ENCODE measurements at regions not wholly inside any gene's neighbourhood (a gene's known extent, or its start where the extent isn't known, plus 50 kb on each side); places are given as distances from the start of the nearest gene placed in this dataset.
"Not testable (repeated sequence)": the region's sequence is repeated elsewhere in the genome, so short reads cannot be mapped to it uniquely, and the experiment has no call there.

DNA sequence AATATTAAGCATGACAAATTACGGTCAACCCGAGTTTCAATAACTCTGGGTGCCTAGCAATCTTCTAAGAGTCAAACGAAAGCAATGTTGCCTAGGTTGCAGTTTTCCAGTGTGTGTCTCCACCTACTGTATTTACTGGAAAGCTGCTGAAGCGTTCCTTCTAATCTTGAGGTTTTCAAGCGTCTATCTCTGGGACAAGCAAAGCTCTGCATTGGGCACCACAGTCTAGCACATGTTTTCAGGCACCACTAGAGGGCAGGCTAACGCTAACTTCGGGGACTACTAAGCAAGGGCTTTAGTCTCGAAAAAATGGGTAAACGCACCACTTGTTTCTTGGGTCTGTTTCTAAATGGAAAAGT, 82.7 kb upstream of the KIF2A start:
- intact Hi-C loops (cut with DNase I) = loop anchor here (5.0 kb wide), 1 partner anchor 129 kb away; no protein-coding TSS in a partner anchor
- not testable (repeated sequence) for H3K27me3 ChIP-seq
- peak; percentile 87 for DNase-seq

DNA sequence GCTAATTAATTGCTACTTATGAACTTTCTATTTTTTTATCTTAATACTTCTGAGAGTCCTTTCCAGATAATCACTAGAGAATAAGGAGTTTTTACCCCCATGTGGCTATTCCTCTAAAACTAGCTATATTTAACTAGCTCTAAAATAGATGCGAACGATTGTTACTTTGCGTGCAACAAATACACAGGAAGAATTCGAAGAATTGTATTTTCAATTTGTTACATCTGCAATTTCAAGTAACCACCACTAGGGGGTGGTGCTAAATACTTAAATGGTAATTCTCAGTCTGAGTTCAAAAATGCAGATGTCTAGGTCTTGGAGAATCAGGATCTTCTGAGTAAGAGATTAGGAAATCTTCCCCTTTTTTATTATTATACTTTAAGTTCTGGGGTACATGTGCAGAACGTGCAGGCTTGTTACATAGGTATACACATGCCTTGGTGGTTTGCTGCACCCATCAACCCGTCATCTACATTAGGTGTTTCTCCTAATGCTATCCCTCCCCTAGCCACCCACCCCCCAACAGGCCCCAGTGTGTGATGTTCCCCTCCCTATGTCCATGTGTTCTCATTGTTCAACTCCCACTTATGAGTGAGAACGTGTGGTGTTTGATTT, 80.9 kb upstream of the KIF2A start:
- DNase-seq, H3K36me3 ChIP-seq, H3K9me3 ChIP-seq, H3K27ac ChIP-seq, H3K4me1 ChIP-seq, H3K4me3 ChIP-seq, H3K27me3 ChIP-seq: not testable (repeated sequence)
- TF ChIP-seq, protein P1, sequence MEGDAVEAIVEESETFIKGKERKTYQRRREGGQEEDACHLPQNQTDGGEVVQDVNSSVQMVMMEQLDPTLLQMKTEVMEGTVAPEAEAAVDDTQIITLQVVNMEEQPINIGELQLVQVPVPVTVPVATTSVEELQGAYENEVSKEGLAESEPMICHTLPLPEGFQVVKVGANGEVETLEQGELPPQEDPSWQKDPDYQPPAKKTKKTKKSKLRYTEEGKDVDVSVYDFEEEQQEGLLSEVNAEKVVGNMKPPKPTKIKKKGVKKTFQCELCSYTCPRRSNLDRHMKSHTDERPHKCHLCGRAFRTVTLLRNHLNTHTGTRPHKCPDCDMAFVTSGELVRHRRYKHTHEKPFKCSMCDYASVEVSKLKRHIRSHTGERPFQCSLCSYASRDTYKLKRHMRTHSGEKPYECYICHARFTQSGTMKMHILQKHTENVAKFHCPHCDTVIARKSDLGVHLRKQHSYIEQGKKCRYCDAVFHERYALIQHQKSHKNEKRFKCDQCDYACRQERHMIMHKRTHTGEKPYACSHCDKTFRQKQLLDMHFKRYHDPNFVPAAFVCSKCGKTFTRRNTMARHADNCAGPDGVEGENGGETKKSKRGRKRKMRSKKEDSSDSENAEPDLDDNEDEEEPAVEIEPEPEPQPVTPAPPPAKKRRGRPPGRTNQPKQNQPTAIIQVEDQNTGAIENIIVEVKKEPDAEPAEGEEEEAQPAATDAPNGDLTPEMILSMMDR (IDR thresholded peaks at IDR 0.05) = peak in 1 of 4 experiments; percentile 33
- intact Hi-C loops (cut with DNase I) = loop anchor here (5.0 kb wide), 1 partner anchor 127 kb away; no protein-coding TSS in a partner anchor
- WGBS, 2 donors = 60 to 77% methylated on average over 7 of the region's 7 CpGs

More for the DNA sequence above, 82.7 kb upstream of the KIF2A start:
- not testable (repeated sequence) for H3K27ac ChIP-seq, H3K9me3 ChIP-seq, H3K36me3 ChIP-seq, H3K4me1 ChIP-seq
- peak overlapping the region in 1 of 4 donors; percentile 23 for H3K4me3 ChIP-seq
- TF ChIP-seq, protein P1 (IDR thresholded peaks at IDR 0.05) = peak in 1 of 4 experiments; percentile 51
- 1 to 4% methylated on average over 8 to 9 of the region's 9 CpGs for WGBS, 2 donors

DNA sequence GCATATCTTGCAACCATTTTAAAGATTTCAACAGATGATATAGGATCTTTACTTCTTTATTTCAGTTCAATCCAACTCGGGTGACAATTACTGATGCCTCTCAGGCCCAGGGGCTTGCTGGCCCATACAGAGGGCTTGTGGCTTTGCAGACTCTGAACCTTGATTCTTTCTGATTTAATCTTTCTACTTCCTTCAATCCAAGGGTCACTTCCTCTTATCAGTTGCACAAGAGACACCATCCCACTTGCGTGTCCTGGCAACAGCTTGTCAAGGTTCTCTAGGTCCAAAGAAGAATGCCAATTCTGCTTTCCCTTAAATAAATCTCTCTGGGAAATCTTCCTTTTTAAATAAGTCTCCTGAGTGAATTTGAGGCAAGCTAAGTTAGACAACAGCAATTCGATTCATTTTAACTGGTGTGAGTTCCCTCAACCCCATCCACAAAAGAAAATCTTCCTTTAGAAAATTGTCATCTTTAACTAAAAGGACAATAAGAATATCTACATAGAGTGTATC, 75.1 kb upstream of the KIF2A start:
- H3K4me3 ChIP-seq; intact Hi-C loops (cut with DNase I); H3K4me1 ChIP-seq; H3K9me3 ChIP-seq; H3K36me3 ChIP-seq; DNase-seq; H3K27ac ChIP-seq; H3K27me3 ChIP-seq: not testable (repeated sequence)
- WGBS, 2 donors = 56 to 67% methylated on average over 3 of the region's 3 CpGs

DNA sequence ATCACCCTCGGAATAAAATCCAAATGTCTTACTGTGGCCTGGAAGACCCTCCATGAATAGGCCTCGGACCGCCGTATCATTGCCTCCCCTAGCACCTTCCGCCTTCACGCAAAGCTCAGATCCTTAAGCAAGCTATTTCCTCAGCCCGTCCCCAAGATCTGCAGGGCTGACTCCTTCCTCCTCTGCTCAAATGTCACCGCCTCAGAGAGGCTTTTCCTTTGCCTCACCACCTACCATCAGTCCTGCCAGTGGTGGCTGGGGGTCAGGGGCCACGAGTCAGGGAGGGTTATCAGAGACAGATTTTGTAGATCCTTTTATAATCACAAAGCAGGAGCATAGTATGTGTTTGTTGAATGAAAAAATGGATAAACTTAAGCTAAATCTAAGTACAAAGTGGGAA, 74.4 kb upstream of the KIF2A start:
- TF ChIP-seq, protein P1 (IDR thresholded peaks at IDR 0.05) = no peak
- TF ChIP-seq POLR2A (IDR thresholded peaks at IDR 0.05) = no peak
- TF ChIP-seq EP300 (IDR thresholded peaks at IDR 0.05) = no peak
- no peak for TF ChIP-seq POLR2AphosphoS5 (IDR thresholded peaks at IDR 0.05)
- intact Hi-C loops (cut with DNase I) = no loop called here

DNA sequence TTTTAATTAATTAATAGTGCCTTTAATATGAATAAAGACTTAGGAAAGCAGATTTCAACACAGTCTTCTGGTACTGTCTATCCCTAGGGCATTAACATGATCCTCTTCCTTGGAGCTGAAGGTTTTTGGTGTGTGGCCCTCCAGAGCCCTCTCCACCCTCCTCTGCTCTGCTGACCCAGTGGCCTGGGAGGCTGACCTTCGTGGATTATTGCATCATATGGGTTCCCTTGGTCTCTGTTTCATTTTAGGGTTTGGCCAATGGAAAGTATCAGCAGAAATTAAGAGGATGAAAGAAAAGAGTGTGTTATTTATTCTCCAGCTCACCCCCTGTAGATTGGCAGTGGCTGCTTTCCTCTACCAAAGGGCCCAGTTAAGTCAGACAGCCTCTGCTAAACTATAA, 73.8 kb upstream of the KIF2A start:
- H3K27me3 ChIP-seq; H3K4me3 ChIP-seq; intact Hi-C loops (cut with DNase I); H3K9me3 ChIP-seq; DNase-seq; H3K36me3 ChIP-seq; H3K27ac ChIP-seq: not testable (repeated sequence)
- H3K4me1 ChIP-seq = peaks cover 0 to 11% (median 0%) of the 10 kb centered on the region in 4 donors
- WGBS, 2 donors = 77 to 78% methylated on average over 1 of the region's 1 CpG

More for the DNA sequence above, 74.4 kb upstream of the KIF2A start:
- DNase-seq = no peak
- H3K4me1 ChIP-seq = peaks cover 0 to 9% (median 0%) of the 10 kb centered on the region in 4 donors
- no peaks in the 10 kb centered on the region for H3K36me3 ChIP-seq
- H3K27ac ChIP-seq = no peak overlapping the region
- H3K9me3 ChIP-seq = no peaks in the 10 kb centered on the region
- H3K27me3 ChIP-seq = no peaks in the 10 kb centered on the region
- H3K4me3 ChIP-seq = no peak overlapping the region
- 92% methylated on average over 9 of the region's 9 CpGs for WGBS, 2 donors

DNA sequence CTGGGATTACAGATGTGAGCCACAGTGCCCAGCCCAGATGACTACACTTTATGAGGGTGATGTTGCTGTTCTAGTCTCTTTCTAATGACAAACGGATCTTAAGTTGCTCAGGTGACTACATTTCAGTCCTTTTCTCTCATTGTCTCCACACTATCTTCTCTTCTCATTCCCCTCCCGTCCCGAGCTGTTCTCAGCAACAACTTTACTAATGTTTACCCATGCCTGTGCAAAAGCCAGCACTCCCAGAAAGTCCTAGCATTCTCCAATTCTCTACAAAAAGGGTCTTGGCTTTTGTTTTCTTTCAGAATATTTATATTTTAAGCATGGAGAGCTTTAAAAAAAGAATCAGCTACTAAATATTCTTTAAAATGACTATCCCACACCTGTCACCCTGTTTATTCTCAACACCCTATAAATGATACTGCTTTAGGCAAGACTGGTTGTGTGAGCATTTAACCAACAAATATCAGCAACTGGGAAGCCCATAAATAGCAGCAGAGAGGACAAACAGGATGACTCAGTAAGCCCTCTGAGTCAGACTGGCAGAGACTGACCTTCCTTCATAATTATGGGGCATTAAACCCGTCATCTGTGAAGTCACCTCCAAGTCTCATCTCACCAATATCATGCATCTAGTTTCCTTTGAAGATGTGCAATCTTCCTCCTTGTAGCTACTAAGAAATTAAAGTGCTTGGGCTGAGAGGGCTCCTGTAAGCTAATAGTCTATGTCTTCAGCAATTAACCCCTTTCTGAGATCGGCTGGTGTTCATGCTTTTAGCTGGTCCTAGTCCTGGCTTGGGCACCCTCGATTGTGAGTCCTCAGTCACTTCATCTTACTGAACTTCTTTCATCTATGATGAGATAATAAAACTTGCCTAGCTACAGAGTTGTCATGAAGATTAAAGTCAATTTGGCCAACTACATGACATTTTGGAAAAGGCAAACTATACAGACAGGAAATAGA, 72.6 kb upstream of the KIF2A start:
- intact Hi-C loops (cut with DNase I); H3K36me3 ChIP-seq; H3K9me3 ChIP-seq; DNase-seq; H3K27ac ChIP-seq; H3K4me3 ChIP-seq; H3K27me3 ChIP-seq: not testable (repeated sequence)
- H3K4me1 ChIP-seq = peaks cover 0 to 13% (median 0%) of the 10 kb centered on the region in 4 donors
- 74 to 79% methylated on average over 6 of the region's 6 CpGs for WGBS, 2 donors

DNA sequence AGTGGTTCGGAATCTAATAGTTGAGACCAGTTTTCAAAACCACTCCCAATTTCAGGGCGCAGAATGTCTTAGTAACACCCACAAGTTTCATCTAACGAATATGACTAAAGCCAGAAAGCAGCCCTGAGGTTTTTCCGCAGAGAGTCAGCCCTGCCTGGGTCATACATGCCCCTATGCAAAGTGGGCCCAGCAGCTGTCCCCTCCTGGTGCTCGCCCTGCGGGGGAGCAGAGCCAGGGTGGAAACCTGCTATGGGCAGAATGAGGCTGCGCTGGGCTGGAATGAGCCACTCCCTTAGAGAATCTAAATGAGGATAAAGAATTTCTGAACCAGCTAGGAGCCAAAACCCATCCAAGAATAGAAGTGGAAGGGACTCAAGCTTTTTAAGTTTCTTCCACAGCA, 69.4 kb upstream of the KIF2A start:
- H3K27me3 ChIP-seq; H3K9me3 ChIP-seq; H3K36me3 ChIP-seq; H3K4me3 ChIP-seq; H3K27ac ChIP-seq; intact Hi-C loops (cut with DNase I); DNase-seq: not testable (repeated sequence)
- 82 to 90% methylated on average over 7 of the region's 7 CpGs for WGBS, 2 donors
- H3K4me1 ChIP-seq = peaks cover 0 to 13% (median 0%) of the 10 kb centered on the region in 4 donors

DNA sequence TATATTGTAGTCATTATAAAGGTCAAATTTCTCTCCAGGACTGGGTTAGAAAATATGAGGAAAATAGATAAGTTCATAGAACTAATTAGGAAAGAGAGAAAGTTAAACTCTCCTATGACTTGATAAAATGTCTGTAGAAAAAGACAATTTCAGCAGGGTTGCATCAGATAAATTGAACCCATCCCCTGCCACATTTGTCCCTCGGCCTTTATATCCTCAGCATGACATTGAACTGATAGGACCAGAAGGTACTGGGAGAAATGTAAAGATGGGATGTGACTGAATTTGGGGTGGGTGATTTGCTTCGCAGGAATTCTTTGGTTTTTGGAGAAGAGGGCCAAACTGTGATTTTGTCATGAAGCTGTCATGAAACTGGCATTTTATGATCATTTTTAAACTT, 68.1 kb upstream of the KIF2A start:
- intact Hi-C loops (cut with DNase I) = not testable (repeated sequence)

DNA sequence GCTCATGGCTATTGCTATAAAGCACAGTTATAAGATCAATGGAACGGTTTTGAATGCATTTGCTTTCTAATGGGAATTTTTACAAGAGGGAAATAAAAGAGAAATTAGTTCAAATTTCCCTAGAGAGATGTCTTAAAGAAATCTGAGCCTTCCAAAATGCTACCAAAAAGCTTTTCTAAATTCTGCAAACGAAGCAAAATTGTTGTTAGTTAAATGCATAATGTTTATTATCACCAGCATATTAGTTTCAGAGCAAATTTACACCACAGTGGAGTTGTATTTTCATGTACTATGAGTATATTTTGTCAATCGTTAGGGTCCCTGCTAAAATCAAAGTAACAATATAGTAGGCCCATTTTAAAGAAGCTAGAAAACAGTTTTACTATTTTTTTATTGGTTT, 67.4 kb upstream of the KIF2A start:
- H3K27ac ChIP-seq; H3K4me1 ChIP-seq; H3K36me3 ChIP-seq; H3K4me3 ChIP-seq; DNase-seq; intact Hi-C loops (cut with DNase I); H3K27me3 ChIP-seq; H3K9me3 ChIP-seq: not testable (repeated sequence)
- 81 to 92% methylated on average over 3 of the region's 3 CpGs for WGBS, 2 donors

More for the DNA sequence above, 68.1 kb upstream of the KIF2A start:
- H3K27me3 ChIP-seq, H3K9me3 ChIP-seq, H3K36me3 ChIP-seq, DNase-seq, H3K4me3 ChIP-seq, H3K27ac ChIP-seq: not testable (repeated sequence)
- H3K4me1 ChIP-seq = peaks cover 0 to 13% (median 0%) of the 10 kb centered on the region in 4 donors
- 97 to 98% methylated on average over 2 of the region's 2 CpGs for WGBS, 2 donors

Data from sigmoid colon (tissue), 6 donors.